A673 (cell line): ENCODE measurements at regions not wholly inside any gene's neighbourhood (a gene's known extent, or its start where the extent isn't known, plus 50 kb on each side); places are given as distances from the start of the nearest gene placed in this dataset.

Source experiments
- CTCF ChIP-seq: fragments of 300-800, 200-600 bp; sonication (generic); conservative IDR thresholded peaks from 2 replicates; pipeline ENCODE4 v1.5.1; 2017; ENCODE audit warnings: low read depth, mild to moderate bottlenecking, antibody characterized with exemption, low read length, moderate library complexity, mixed read lengths
- EZH2 ChIP-seq: fragments of 200-600 bp; sonication (generic); IDR thresholded peaks from 2 replicates; pipeline ENCODE4 v1.6.1; 2017; ENCODE audit warnings: borderline replicate concordance, low read depth, mild to moderate bottlenecking, mixed read lengths, antibody characterized with exemption, low read length; ENCODE audit not compliant: poor library complexity, severe bottlenecking

DNA sequence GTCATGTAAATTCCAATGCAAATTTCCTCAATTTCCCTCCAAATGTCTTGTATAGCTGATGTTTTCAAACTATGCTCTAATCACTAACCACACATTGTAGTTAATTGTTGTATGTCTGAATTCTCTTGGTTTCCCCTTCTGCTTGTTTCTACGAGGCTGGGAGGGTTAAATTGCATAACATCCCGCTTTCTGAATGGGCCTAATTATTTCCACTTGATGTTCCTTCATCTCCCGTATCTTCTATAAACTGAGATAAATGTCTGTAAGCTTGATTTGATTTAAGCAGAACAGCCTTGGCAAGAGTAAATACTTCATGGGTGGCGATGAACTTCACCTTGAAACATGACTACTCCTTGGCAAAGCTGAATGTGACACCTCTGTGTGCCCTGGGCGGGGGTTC, 72.2 kb downstream of the SERINC2 start:
- TF ChIP-seq CTCF (no peak), EZH2 (no peak)
